ENCODE measurements at regions not wholly inside any gene's neighbourhood (a gene's known extent, or its start where the extent isn't known, plus 50 kb on each side); places are given as distances from the start of the nearest gene placed in this dataset.

GRCh38 chr10:10941127-10941730 is 76.4 kb upstream of the CELF2 start:
- TF ChIP-seq CTCF (IDR thresholded peaks at IDR 0.05; ENCODE audit: insufficient read depth, low read length) (no peak), REST (IDR thresholded peaks at IDR 0.05; ENCODE audit: insufficient replicate concordance, low read depth) (no peak)

All from HL-60 (cell line).